Kidney tubule cell (primary cell): ENCODE measurements at regions not wholly inside any gene's neighbourhood (a gene's known extent, or its start where the extent isn't known, plus 50 kb on each side); places are given as distances from the start of the nearest gene placed in this dataset.
A peak's percentile ranks its signal among the peaks of the same experiment; 100 is the strongest.
"Not testable (repeated sequence)": the region's sequence is repeated elsewhere in the genome, so short reads cannot be mapped to it uniquely, and the experiment has no call there.

Experiments
- DNase-seq: peaks from one replicate; pipeline ENCODE4 v3.0.0-alpha.2; 2018; ENCODE audit warnings: low spot score

- no peak for DNase-seq
Measured at GRCh38 chr21:23039846-23040245, 2041.6 kb downstream of the NCAM2 start.

GRCh38 chr21:23045955-23046354, 2047.7 kb downstream of the NCAM2 start:
- DNase-seq = no peak

GRCh38 chr21:23067672-23068071, 2069.5 kb downstream of the NCAM2 start:
- DNase-seq = no peak

- DNase-seq = no peak
Measured at GRCh38 chr21:23083242-23083641, 2085.0 kb downstream of the NCAM2 start.

GRCh38 chr21:23093259-23093658, 2095.1 kb downstream of the NCAM2 start:
- DNase-seq = no peak

GRCh38 chr21:23099185-23099584, 2101.0 kb downstream of the NCAM2 start:
- no peak for DNase-seq

- no peak for DNase-seq
Measured at GRCh38 chr21:23101111-23101510, 2102.9 kb downstream of the NCAM2 start.

GRCh38 chr21:23108533-23108932, 2110.3 kb downstream of the NCAM2 start:
- no peak for DNase-seq

- DNase-seq = peak; percentile 83
Measured at GRCh38 chr21:23111070-23111600, 2112.9 kb downstream of the NCAM2 start.

- DNase-seq = no peak
Measured at GRCh38 chr21:23119491-23119890, 2121.3 kb downstream of the NCAM2 start.

- DNase-seq = no peak
Measured at GRCh38 chr21:23127973-23128372, 2129.8 kb downstream of the NCAM2 start.

- peak; percentile 33 for DNase-seq
Measured at GRCh38 chr21:23130308-23130707, 2132.1 kb downstream of the NCAM2 start.

- peak; percentile 6 for DNase-seq
Measured at GRCh38 chr21:23131177-23131576, 2133.0 kb downstream of the NCAM2 start.

- no peak for DNase-seq
Measured at GRCh38 chr21:23138797-23139196, 2140.6 kb downstream of the NCAM2 start.

- DNase-seq = no peak
Measured at GRCh38 chr21:23152130-23152529, 2153.9 kb downstream of the NCAM2 start.

GRCh38 chr21:23153842-23154241, 2155.6 kb downstream of the NCAM2 start:
- not testable (repeated sequence) for DNase-seq

- DNase-seq = no peak
Measured at GRCh38 chr21:23155281-23155680, 2157.1 kb downstream of the NCAM2 start.

GRCh38 chr21:23160914-23161313, 2162.7 kb downstream of the NCAM2 start:
- no peak for DNase-seq

- DNase-seq = peak; percentile 28
Measured at GRCh38 chr21:23162198-23162946, 2164.2 kb downstream of the NCAM2 start.
